ENCODE measurements at regions not wholly inside any gene's neighbourhood (a gene's known extent, or its start where the extent isn't known, plus 50 kb on each side); places are given as distances from the start of the nearest gene placed in this dataset.
A peak's percentile ranks its signal among the peaks of the same experiment; 100 is the strongest.

- Histone ChIP-seq H3K36me3 (ENCODE audit: insufficient read depth, low read length) (no peaks in the 10 kb centered on the region), H3K9ac (ENCODE audit: low read length) (no peak overlapping the region), H3K27ac (ENCODE audit: low read length) (no peak overlapping the region), H2AFZ (ENCODE audit: low read depth, low read length) (no peak overlapping the region), H3K79me2 (replicated peaks; ENCODE audit: insufficient read depth, low read length) (no peaks in the 10 kb centered on the region), H3F3A (ENCODE audit: insufficient read depth, low read length, poor library complexity, severe bottlenecking) (no peaks in the 10 kb centered on the region), H3K27me3 (ENCODE audit: insufficient read depth, low read depth, low read length) (no peaks in the 10 kb centered on the region), H4K20me1 (ENCODE audit: insufficient read depth) (no peaks in the 10 kb centered on the region), H3K4me3 (ENCODE audit: low read length) (peak overlapping the region; percentile 35), H3K9me2 (ENCODE audit: insufficient read depth, low read length) (no peaks in the 10 kb centered on the region), H3K9me3 (ENCODE audit: low read length) (no peaks in the 10 kb centered on the region), H3K4me2 (ENCODE audit: low read length) (no peak overlapping the region)
- TF ChIP-seq TAF1 (IDR thresholded peaks at IDR 0.05; ENCODE audit: low read depth) (no peak), SMC3 (conservative IDR thresholded peaks at IDR 0.05; ENCODE audit: poor library complexity) (no peak), REST (IDR thresholded peaks at IDR 0.05; ENCODE audit: borderline replicate concordance) (no peak), RAD21 (conservative IDR thresholded peaks at IDR 0.05) (no peak), MXI1 (conservative IDR thresholded peaks at IDR 0.05; ENCODE audit: poor library complexity, severe bottlenecking) (no peak), POLR2AphosphoS5 (IDR thresholded peaks at IDR 0.05) (no peak), EZH2 (IDR thresholded peaks at IDR 0.05; ENCODE audit: borderline replicate concordance, insufficient read depth, low read length, poor library complexity, severe bottlenecking) (no peak), EP300 (conservative IDR thresholded peaks at IDR 0.05; ENCODE audit: poor library complexity, severe bottlenecking) (no peak), CTCF (IDR thresholded peaks at IDR 0.05; ENCODE audit: poor library complexity, severe bottlenecking) (no peak)
These were observed 69.4 kb upstream of the HGFAC start for GRCh38 chr4:3372264-3372932.

GRCh38 chr4:3372933-3373465 is 68.8 kb upstream of the HGFAC start:
- Histone ChIP-seq H4K20me1 (ENCODE audit: insufficient read depth) (no peaks in the 10 kb centered on the region), H3K27me3 (ENCODE audit: insufficient read depth, low read depth, low read length) (no peaks in the 10 kb centered on the region), H3K4me2 (ENCODE audit: low read length) (no peak overlapping the region), H3K9me2 (ENCODE audit: insufficient read depth, low read length) (no peaks in the 10 kb centered on the region), H2AFZ (ENCODE audit: low read depth, low read length) (no peak overlapping the region), H3K9me3 (ENCODE audit: low read length) (no peaks in the 10 kb centered on the region), H3K9ac (ENCODE audit: low read length) (no peak overlapping the region), H3K36me3 (ENCODE audit: insufficient read depth, low read length) (no peaks in the 10 kb centered on the region), H3K4me3 (ENCODE audit: low read length) (no peak overlapping the region), H3K27ac (ENCODE audit: low read length) (no peak overlapping the region), H3F3A (ENCODE audit: insufficient read depth, low read length, poor library complexity, severe bottlenecking) (no peaks in the 10 kb centered on the region), H3K79me2 (replicated peaks; ENCODE audit: insufficient read depth, low read length) (no peaks in the 10 kb centered on the region)
- TF ChIP-seq EZH2 (IDR thresholded peaks at IDR 0.05; ENCODE audit: borderline replicate concordance, insufficient read depth, low read length, poor library complexity, severe bottlenecking), result no peak
- TF ChIP-seq SMC3 (conservative IDR thresholded peaks at IDR 0.05; ENCODE audit: poor library complexity), result no peak
- TF ChIP-seq EP300 (conservative IDR thresholded peaks at IDR 0.05; ENCODE audit: poor library complexity, severe bottlenecking), result no peak
- TF ChIP-seq MXI1 (conservative IDR thresholded peaks at IDR 0.05; ENCODE audit: poor library complexity, severe bottlenecking), result no peak
- no peak for TF ChIP-seq POLR2AphosphoS5 (IDR thresholded peaks at IDR 0.05)
- TF ChIP-seq CTCF (IDR thresholded peaks at IDR 0.05; ENCODE audit: poor library complexity, severe bottlenecking), result no peak
- no peak for TF ChIP-seq REST (IDR thresholded peaks at IDR 0.05; ENCODE audit: borderline replicate concordance)
- no peak for TF ChIP-seq TAF1 (IDR thresholded peaks at IDR 0.05; ENCODE audit: low read depth)
- no peak for TF ChIP-seq RAD21 (conservative IDR thresholded peaks at IDR 0.05)

All from neural cell (in vitro differentiated cells).